Activated gamma-delta T cell (primary cell): ENCODE measurements at regions not wholly inside any gene's neighbourhood (a gene's known extent, or its start where the extent isn't known, plus 50 kb on each side); places are given as distances from the start of the nearest gene placed in this dataset.
"Not testable (repeated sequence)": the region's sequence is repeated elsewhere in the genome, so short reads cannot be mapped to it uniquely, and the experiment has no call there.

Experiments used
- DNase-seq: peaks from one replicate; lab custom pipeline; 2025; lab: John Stamatoyannopoulos, UW

GRCh38 chr5:174553556-174553955 lies 170.8 kb upstream of the MSX2 start:
- DNase-seq: no peak

DNA sequence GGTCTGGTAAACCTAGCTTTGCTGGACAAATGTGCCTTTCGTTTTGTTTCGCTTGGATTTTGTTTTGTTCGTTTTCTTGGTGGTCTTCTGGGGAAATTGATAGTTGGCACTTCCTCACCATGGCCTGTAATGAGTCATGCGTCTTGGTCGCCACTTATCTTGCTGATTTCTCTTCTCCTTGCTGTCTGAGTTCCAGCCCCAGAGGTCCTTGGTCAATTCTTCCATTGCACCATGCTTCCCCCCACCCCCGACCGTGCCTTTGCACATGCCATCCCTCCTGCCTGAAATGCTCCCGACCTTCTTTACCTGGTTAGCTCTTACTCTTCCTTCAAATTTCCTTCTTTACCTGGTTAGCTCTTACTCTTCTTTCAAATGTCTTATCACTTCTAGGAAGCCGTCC lies 168.7 kb upstream of the MSX2 start:
- DNase-seq: no peak

DNA sequence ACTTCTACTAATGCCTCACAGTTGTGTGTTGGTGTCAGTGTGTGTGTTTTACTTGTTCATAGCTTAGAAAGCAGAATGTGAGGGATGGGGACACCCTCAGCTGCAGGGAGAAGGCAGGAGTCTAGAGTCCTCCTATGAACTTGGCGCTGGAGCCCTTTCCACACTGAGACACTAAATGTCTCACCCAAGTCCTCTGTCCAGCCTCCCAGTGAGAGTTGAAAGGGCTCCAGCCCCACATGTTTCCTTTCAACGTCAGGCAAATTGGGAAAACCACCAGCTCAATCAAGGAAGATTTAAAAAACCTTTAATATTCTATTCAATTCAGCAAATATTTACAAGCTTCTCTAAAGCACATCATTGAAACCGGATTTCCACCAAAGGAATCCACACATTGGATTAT lies 167.6 kb upstream of the MSX2 start:
- DNase-seq: no peak

DNA sequence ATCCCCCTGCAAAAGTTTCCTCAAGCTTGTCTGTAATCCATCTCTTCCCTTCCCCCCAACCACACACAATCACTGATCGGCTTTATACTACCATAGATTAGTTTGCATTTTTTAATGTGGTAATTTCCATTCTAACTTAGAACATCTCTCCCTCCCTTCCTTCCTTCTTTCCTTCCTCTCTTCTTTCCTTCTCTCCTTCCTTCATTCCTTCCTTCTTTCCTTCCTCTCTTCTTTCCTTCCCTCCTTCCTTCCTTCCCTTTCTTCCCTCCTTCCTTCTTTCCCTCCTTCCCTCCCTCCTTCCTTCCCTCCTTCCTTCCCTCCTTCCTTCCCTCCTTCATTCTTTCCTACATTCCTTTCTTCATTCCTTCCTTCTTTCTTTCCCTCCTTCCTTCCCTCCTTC lies 166.2 kb upstream of the MSX2 start:
- DNase-seq: no peak

GRCh38 chr5:174559141-174559540 lies 165.2 kb upstream of the MSX2 start:
- DNase-seq: no peak

DNA sequence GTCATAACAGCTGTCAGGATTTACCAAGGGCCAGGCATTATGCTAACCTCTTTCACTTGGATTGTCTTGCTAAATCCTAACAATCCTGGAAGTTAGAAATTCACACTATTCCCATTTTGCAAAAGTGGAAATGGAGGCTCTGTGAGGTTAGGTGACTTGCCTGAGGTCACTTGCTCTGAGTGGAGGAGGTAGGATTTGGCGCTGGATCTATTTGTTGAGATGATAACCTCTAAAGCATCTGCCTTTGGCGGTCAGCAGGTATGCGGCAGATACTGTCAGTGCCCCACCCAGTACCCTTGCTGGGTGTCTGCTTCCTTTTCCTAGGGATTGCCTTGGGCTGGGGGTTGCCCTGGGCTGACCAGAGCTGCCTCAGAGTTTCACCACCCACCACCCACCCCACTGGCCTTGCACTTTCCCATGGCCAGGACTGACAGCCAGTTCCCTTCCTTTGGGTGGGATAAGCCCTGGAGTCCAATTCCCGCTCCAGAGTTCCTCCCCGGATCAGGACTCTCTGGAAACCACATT lies 164.8 kb upstream of the MSX2 start:
- no peak for DNase-seq

GRCh38 chr5:174560861-174561260 lies 163.5 kb upstream of the MSX2 start:
- DNase-seq: no peak

- not testable (repeated sequence) for DNase-seq
Measured at GRCh38 chr5:174563040-174563439, 161.3 kb upstream of the MSX2 start.

- DNase-seq: no peak
Measured at GRCh38 chr5:174563899-174564298, 160.5 kb upstream of the MSX2 start.

- DNase-seq: no peak
Measured at GRCh38 chr5:174567506-174568141, 156.8 kb upstream of the MSX2 start.

DNA sequence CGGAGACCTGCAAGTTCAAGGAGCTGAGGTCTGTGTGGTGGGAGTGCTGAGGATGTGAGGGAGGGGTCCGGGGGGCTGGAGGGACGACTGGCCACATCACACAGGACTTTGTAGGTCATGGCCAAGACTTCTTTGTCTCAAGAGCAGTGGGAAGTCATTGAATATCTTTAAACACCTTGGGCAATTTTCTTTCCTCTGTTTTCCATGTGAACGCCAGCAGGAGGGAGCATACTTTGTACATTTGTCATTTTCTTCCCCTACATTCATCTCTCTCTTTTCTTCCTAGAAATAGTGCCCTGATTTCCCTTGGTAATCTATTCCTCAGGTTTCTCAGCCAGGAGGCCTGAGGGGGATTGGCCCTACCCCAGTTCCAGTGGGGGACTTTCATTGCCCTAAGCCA lies 153.7 kb upstream of the MSX2 start:
- no peak for DNase-seq

DNA sequence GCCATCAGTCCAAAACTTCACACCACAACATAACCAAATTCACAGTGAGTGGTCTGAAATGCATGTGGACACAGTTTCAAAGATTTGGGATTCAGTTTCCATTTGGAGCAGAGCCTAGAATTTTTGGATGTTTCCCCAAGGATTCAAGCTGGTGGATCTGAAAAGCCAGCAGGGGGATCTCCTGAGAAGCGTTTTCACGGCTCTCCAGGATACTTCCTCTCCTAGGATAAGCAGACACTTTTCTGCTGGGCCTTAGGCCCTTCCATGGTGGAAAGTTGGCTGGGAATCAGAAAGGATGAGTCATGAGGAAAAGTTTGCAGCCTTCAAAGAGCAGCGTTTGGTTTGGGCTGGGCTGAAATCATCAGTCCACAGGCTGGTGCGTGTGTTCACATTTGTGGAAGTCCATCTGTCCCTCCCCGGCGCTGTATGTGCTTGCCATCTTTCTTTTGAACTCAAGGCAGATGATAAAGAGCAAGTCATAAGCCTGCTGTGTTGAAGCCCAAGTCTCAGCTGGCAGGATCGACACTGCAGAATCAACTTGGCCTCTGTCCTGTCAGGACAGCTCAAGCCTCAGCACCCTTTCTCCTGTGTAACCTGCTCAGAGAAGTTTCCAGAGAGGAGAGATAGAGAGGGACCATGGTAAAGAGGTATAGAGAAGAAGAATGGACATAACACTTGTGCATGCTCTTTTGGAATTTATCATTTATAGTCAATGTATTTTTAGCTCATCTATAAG lies 152.6 kb upstream of the MSX2 start:
- no peak for DNase-seq

GRCh38 chr5:174572591-174572990 lies 151.8 kb upstream of the MSX2 start:
- no peak for DNase-seq

DNA sequence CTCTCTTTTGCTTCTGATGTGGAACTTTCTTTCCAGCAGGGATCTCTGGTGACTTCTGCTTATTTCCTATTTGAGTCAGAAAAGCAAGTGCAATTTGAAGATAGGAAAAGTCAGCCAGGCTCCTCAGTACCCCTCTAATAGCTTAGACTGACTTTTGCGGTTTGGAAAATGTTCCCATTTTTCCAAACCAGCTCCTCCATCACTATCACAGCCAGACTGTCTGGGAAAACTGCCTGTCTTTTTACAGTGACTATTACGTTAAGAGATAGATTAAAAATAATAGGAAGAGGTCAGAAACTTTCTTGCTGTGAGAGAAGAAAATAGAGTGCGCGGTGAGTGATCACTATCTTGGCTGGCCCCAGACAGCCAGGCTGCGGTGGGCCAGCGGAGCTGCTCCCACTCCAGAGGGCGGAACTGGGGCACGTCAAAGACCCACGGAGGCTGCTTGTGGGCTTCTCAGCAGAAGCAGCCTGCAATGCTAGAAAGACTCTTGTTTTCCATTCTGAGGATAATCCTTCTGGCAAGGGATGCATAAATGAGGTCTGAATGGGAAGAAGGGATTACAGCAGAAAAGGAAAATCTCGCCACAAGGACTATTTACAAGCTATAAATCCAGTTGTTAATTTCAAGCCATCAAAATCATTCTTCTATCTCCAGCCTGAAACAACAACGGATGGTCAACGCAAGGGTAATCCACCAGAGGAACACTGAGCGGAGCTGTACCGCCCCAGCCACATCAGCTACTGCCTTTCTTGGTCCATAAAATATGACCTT lies 151.0 kb upstream of the MSX2 start:
- DNase-seq: no peak

DNA sequence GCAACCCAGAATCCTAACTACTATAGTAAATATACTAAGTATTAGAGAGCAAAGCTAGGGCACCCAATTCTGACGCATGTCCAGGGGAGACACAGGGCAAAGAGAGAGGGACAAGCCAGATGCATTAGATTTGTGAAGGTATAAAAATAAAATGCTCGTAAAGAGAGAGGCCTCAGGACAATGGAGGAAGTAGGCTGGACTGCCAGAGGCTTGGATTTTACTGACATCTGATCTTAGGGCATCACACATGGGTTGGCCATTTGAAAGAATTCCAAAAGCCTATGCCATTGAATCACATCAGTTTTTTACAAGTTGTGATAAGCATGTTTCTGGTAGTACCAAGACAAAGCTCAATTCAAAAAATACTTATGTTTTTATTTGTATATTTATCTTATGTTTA lies 149.3 kb upstream of the MSX2 start:
- no peak for DNase-seq

GRCh38 chr5:174576042-174576441 lies 148.3 kb upstream of the MSX2 start:
- DNase-seq: no peak

- DNase-seq: no peak
Measured at GRCh38 chr5:174581479-174581878, 142.9 kb upstream of the MSX2 start.

DNA sequence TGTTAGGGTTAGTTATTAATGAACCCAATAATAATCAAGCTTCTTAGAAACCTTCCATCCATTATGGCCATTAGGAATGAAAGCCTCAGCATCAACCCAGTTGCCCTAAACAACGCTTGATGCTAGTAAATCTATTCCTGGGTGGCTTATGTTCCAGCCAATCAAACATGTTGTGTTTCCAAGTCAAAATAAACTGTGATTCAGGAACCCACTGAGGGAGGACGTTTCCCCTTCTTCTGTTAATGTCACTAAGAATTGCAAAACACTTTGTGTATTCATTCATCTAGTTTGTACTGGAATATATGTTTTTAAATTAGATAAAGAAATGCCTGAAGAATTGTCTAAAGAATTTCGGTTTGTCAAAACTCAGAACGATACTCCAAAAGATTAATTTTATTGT lies 142.5 kb upstream of the MSX2 start:
- DNase-seq: no peak

DNA sequence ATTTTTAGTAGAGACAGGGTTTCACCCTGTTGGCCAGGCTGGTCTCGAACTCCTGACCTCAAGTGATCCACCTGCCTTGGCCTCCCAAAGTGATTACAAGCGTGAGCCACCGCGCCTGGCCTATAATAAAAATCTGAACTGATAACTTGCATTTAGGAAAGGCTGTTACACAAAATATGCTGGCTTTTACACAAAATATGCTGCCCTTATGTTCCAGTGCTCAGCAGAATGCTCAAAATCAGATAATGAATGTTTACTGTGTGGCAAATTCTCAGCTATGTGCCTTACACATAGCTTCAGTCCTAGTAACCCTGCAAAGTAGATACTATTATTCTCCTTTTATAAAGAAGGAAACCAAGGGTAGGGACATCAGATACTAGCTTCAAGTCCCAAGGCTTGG lies 141.3 kb upstream of the MSX2 start:
- no peak for DNase-seq

DNA sequence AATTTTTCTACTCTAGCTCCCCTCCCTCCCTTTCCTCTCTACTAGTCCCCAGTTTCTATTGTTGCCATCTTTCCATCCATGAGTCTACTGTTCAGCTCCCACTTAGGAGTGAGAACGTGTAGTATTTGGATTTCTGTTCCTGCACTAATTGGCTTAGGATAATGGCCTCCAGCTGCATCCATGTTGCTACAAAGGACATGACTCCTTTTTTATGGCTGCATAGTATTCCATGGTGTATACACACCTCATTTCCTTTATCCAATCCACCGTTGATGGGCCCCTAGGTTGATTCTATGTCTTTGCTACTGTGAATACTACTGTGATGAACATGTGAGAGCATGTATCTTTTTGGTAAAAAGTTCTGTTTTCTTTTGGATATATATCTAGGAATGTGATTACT lies 138.9 kb upstream of the MSX2 start:
- DNase-seq: no peak

DNA sequence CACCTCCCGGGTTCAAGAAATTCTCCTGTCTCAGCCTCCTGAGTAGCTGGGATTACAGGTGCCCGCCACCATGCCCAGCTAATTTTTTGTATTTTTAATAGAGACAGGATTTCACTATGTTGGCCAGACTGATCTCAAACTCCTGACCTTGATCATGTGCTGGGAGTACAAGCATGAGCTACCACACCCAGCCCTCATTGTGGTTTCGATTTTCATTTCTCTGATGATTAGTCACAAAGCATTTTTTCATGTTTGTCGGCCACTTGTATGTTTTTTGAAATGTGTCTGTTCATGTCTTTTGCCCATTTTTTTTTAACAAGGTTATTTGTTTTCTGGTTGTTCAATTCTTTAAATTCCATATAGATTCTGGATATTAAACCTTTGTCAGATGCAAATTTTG lies 138.2 kb upstream of the MSX2 start:
- not testable (repeated sequence) for DNase-seq

- no peak for DNase-seq
Measured at GRCh38 chr5:174589011-174589410, 135.4 kb upstream of the MSX2 start.

GRCh38 chr5:174589599-174589998 lies 134.8 kb upstream of the MSX2 start:
- DNase-seq: no peak
